ENCODE measurements at regions not wholly inside any gene's neighbourhood (a gene's known extent, or its start where the extent isn't known, plus 50 kb on each side); places are given as distances from the start of the nearest gene placed in this dataset.

- DNase-seq = peak; percentile 2
- no peak overlapping the region for H3K4me3 ChIP-seq (ENCODE audit: low read depth, low read length)
- H3K27me3 ChIP-seq (ENCODE audit: insufficient read depth, low read depth, severe bottlenecking) = peaks cover 50% of the 10 kb centered on the region
- H3K9me3 ChIP-seq (ENCODE audit: severe bottlenecking) = no peaks in the 10 kb centered on the region
- no peaks in the 10 kb centered on the region for H3K36me3 ChIP-seq
- TF ChIP-seq CTCF (IDR thresholded peaks at IDR 0.05; ENCODE audit: low read depth, low read length) = no peak
- no peak overlapping the region for H3K27ac ChIP-seq
These were observed 211.7 kb upstream of the MVB12B start for GRCh38 chr9:126114850-126115460.

GRCh38 chr9:126116351-126117157 lies 210.1 kb upstream of the MVB12B start:
- Histone ChIP-seq H3K36me3 (no peaks in the 10 kb centered on the region), H3K27me3 (ENCODE audit: insufficient read depth, low read depth, severe bottlenecking) (peaks cover 47% of the 10 kb centered on the region), H3K9me3 (ENCODE audit: severe bottlenecking) (no peaks in the 10 kb centered on the region), H3K4me3 (ENCODE audit: low read depth, low read length) (peak overlapping the region; percentile 12), H3K27ac (no peak overlapping the region)
- peak; percentile 81 for DNase-seq
- no peak for TF ChIP-seq CTCF (IDR thresholded peaks at IDR 0.05; ENCODE audit: low read depth, low read length)

- no peak for TF ChIP-seq CTCF (IDR thresholded peaks at IDR 0.05; ENCODE audit: low read depth, low read length)
- peaks cover 42% of the 10 kb centered on the region for H3K27me3 ChIP-seq (ENCODE audit: insufficient read depth, low read depth, severe bottlenecking)
- H3K36me3 ChIP-seq = no peaks in the 10 kb centered on the region
- no peaks in the 10 kb centered on the region for H3K9me3 ChIP-seq (ENCODE audit: severe bottlenecking)
- H3K4me3 ChIP-seq (ENCODE audit: low read depth, low read length) = no peak overlapping the region
- DNase-seq = no peak
- H3K27ac ChIP-seq = no peak overlapping the region
These were observed 209.5 kb upstream of the MVB12B start for GRCh38 chr9:126117158-126117425.

GRCh38 chr9:126117631-126118030 lies 209.0 kb upstream of the MVB12B start:
- no peak overlapping the region for H3K27ac ChIP-seq
- no peaks in the 10 kb centered on the region for H3K36me3 ChIP-seq
- no peak for TF ChIP-seq CTCF (IDR thresholded peaks at IDR 0.05; ENCODE audit: low read depth, low read length)
- DNase-seq = peak; percentile 3
- H3K4me3 ChIP-seq (ENCODE audit: low read depth, low read length) = no peak overlapping the region
- no peaks in the 10 kb centered on the region for H3K9me3 ChIP-seq (ENCODE audit: severe bottlenecking)
- peaks cover 36% of the 10 kb centered on the region for H3K27me3 ChIP-seq (ENCODE audit: insufficient read depth, low read depth, severe bottlenecking)

- no peaks in the 10 kb centered on the region for H3K36me3 ChIP-seq
- no peak overlapping the region for H3K4me3 ChIP-seq (ENCODE audit: low read depth, low read length)
- DNase-seq = no peak
- no peak overlapping the region for H3K27ac ChIP-seq
- TF ChIP-seq CTCF (IDR thresholded peaks at IDR 0.05; ENCODE audit: low read depth, low read length) = no peak
- peaks cover 30% of the 10 kb centered on the region for H3K27me3 ChIP-seq (ENCODE audit: insufficient read depth, low read depth, severe bottlenecking)
- peaks cover 2% of the 10 kb centered on the region for H3K9me3 ChIP-seq (ENCODE audit: severe bottlenecking)
These were observed 206.9 kb upstream of the MVB12B start for GRCh38 chr9:126119731-126120130.
